ENCODE measurements at regions not wholly inside any gene's neighbourhood (a gene's known extent, or its start where the extent isn't known, plus 50 kb on each side); places are given as distances from the start of the nearest gene placed in this dataset.

DNA sequence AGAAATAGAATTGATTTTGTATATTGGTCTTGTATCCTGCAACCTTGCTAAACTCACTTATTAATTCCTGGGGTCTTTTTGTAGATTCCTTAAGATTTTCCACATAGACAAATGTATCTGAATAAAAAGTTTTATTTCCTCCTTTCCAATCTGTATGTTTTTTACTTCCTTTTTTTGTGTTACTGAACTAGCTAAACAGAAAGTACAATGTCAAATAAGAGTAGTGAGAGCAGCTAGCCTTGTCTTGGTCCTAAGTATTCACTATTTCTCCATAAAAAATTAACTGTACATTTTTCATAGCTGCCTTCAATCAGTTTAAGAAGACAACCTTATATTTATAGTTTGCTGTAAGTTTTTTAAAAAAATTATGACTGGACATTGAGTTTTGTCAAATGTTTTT, 74.9 kb downstream of the FASLG start:
- TF ChIP-seq CTCF (IDR thresholded peaks at IDR 0.05) (no peak), POLR2A (IDR thresholded peaks at IDR 0.05) (no peak)
